ENCODE measurements at regions not wholly inside any gene's neighbourhood (a gene's known extent, or its start where the extent isn't known, plus 50 kb on each side); places are given as distances from the start of the nearest gene placed in this dataset.

DNA sequence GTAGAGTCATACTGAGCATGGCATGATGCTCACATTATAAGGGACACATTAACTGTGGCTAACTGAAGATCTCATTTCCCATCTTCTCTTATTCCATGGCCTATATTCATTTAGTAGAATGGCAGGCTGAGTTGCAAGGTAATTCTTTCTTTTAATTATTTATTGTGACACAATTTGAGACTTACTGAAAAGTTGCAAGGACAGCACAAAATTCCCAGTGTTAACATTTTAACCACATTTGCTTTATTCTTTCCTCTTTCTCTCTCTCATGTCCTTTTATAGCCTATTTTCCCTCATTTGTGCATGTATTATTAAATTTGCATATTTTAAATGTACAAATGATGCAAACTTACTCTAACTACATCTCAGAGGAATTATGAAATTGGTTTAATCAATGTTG, 366.1 kb upstream of the RPS23 start:
- TF ChIP-seq EZH2 (IDR thresholded peaks at IDR 0.05) (no peak), EZH2phosphoT487 (IDR thresholded peaks at IDR 0.05) (no peak)
- TF ChIP-seq, protein P1, sequence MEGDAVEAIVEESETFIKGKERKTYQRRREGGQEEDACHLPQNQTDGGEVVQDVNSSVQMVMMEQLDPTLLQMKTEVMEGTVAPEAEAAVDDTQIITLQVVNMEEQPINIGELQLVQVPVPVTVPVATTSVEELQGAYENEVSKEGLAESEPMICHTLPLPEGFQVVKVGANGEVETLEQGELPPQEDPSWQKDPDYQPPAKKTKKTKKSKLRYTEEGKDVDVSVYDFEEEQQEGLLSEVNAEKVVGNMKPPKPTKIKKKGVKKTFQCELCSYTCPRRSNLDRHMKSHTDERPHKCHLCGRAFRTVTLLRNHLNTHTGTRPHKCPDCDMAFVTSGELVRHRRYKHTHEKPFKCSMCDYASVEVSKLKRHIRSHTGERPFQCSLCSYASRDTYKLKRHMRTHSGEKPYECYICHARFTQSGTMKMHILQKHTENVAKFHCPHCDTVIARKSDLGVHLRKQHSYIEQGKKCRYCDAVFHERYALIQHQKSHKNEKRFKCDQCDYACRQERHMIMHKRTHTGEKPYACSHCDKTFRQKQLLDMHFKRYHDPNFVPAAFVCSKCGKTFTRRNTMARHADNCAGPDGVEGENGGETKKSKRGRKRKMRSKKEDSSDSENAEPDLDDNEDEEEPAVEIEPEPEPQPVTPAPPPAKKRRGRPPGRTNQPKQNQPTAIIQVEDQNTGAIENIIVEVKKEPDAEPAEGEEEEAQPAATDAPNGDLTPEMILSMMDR (IDR thresholded peaks at IDR 0.05) = no peak
